Aorta (tissue), 5 donors: ENCODE measurements at regions not wholly inside any gene's neighbourhood (a gene's known extent, or its start where the extent isn't known, plus 50 kb on each side); places are given as distances from the start of the nearest gene placed in this dataset.
A peak's percentile ranks its signal among the peaks of the same experiment; 100 is the strongest.

Source experiments
- ATAC-seq: fragments of 200-7000 bp; cut with Tn5 transposase; one replicate; pipeline ENCODE4 v1.9.1; 2022; ENCODE audit warnings: moderate library complexity; ENCODE audit not compliant: low FRiP score
- DNase-seq, 2 donors: peaks; one replicate each; pipeline ENCODE4 v3.0.0-alpha.2; 2020
- H3K27ac ChIP-seq, 2 donors: one replicate each; pipeline ENCODE4 v1.5.1; 2013; ENCODE audit warnings: low read length in 2 of 2, mild to moderate bottlenecking in 2 of 2, moderate library complexity in 2 of 2, control low read depth in 1 of 2, inconsistent platforms in 1 of 2, low read depth in 1 of 2
- H3K27me3 ChIP-seq, 2 donors: one replicate each; pipeline ENCODE4 v1.6.1; 2013; ENCODE audit warnings: control low read depth in 1 of 2, low read length in 1 of 2, mild to moderate bottlenecking in 1 of 2, moderate library complexity in 1 of 2; ENCODE audit not compliant: insufficient read depth in 2 of 2, control insufficient read depth in 1 of 2
- H3K36me3 ChIP-seq, 2 donors: one replicate each; pipeline ENCODE4 v1.6.1; 2013; ENCODE audit warnings: control low read depth in 1 of 2, low read length in 1 of 2, mild to moderate bottlenecking in 1 of 2; ENCODE audit not compliant: insufficient read depth in 2 of 2, control insufficient read depth in 1 of 2
- H3K4me1 ChIP-seq, 2 donors: one replicate each; pipeline ENCODE4 v1.6.1; 2013; ENCODE audit warnings: low read length in 2 of 2, control low read depth in 1 of 2, mild to moderate bottlenecking in 1 of 2, moderate library complexity in 1 of 2; ENCODE audit not compliant: insufficient read depth in 2 of 2, control insufficient read depth in 1 of 2
- H3K4me3 ChIP-seq, 2 donors: one replicate each; pipeline ENCODE4 v1.5.1; 2013; ENCODE audit warnings: low read length in 2 of 2, control low read depth in 1 of 2, mild to moderate bottlenecking in 1 of 2
- H3K9me3 ChIP-seq: one replicate; pipeline ENCODE4 v1.6.1; 2013; ENCODE audit warnings: mild to moderate bottlenecking, low read length; ENCODE audit not compliant: control insufficient read depth
- WGBS, 2 donors: extraction: QIAGEN DNeasy Blood & Tissue Kit; methylation state at CpG; one replicate each; pipeline ENCODE4 v1.1.7; 2013; 5-methylcytosine and 5-hydroxymethylcytosine counted together
- intact Hi-C, 2 donors: fragments of 100-400 bp; cut with DNase I; formaldehyde crosslinking; loops; one replicate each; pipeline versions ENCODE4 v1.14.2 to v1.15.0; 2022
- donor health status: healthy with polysubstance abuse.
- donor health status: Bipolar disorder and iron deficiency.
- donor health status: DM: no; HTN: no; CAD: no.
- donor health status: DM: no; HTN: no; CAD: no.
- donor health status: DM: yes; HTN: yes; CAD: no.

DNA sequence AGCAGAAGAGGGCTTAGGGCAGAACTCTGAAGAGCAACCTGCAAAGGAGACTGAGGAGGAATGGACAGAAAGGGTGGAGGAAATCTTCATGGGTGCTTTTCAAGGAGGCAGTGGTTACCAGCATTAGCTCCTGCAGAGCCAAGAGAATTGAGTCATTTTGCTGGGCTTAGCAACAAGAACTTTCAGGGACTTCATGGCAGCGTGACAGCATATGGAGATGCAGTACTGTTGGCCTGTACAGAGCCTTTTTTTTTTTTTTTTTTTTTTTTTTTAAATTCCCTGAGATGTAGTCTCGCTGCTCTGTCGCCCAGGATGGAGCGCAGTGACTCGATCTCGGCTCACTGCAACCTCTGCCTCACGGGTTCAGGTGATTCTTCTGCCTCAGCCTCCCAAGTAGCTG is 296.0 kb upstream of the DMRT1 start:
- ATAC-seq = peak; percentile 87
- Histone ChIP-seq H3K27me3 (no peaks in the 10 kb centered on the region), H3K9me3 (no peaks in the 10 kb centered on the region), H3K27ac (peak overlapping the region in 1 of 2 donors; percentile 51), H3K36me3 (no peaks in the 10 kb centered on the region), H3K4me3 (no peak overlapping the region), H3K4me1 (peaks cover 3 to 7% of the 10 kb centered on the region in 2 donors)
- 1 to 6% methylated on average over 7 of the region's 7 CpGs for WGBS, 2 donors
- intact Hi-C loops = loop anchor here (5.0 to 10.0 kb wide), 5 partner anchors 38 to 219 kb away; partner anchors contain the start of gene KANK1 (in 1 of the 2)
- peak in 1 of 2 donors; percentile 87 for DNase-seq

DNA sequence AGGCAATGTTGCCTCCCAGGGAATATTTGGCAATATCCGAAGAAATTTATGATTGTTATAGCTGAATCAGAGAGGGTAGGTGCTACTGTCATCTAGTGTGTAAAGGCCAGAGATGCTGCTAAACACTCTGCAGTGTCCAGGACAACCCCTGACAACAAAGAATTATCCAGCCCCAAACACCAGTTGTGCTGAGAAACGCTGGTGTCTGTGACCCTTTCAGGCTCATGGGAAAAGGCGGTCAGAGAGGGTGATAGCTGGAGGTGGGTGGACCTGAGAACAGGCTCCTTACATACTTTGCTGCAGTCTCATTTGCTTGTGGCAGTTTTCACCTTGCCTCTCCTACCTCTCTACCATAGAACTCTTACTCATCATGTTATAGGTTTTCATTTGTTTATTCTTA is 295.3 kb upstream of the DMRT1 start:
- DNase-seq (no peak), ATAC-seq (peak; percentile 46)
- intact Hi-C loops = loop anchor here (5.0 to 10.0 kb wide), 5 partner anchors 39 to 219 kb away; partner anchors contain the start of gene KANK1 (in 1 of the 2)
- WGBS, 2 donors = 24 to 32% methylated on average over 3 of the region's 3 CpGs
- Histone ChIP-seq H3K27me3 (no peaks in the 10 kb centered on the region), H3K4me3 (no peak overlapping the region), H3K36me3 (no peaks in the 10 kb centered on the region), H3K27ac (no peak overlapping the region), H3K9me3 (no peaks in the 10 kb centered on the region), H3K4me1 (peaks cover 3 to 7% of the 10 kb centered on the region in 2 donors)

DNA sequence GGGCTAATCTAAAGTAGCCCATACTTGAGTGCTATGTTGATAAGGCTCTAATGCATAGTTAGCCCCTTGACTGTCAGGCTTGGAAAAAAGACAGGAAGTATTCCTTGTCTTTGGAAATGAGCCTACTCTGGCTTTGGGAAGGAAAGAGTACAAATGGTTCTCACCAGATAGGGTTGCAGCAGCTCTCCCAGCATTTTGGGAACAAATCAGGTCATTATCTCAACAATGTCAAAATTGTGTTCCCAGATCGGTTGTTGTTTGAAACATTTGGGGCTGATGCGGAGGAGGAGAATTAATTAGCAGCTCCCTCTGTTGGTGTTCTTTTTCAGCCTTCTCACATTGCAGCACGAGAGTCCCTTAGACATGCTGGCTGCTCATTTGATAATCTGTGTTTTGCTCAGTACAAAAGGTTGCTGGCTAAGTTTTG is 294.7 kb upstream of the DMRT1 start:
- H3K4me3 ChIP-seq = no peak overlapping the region
- WGBS, 2 donors = 0 to 3% methylated on average over 3 of the region's 3 CpGs
- H3K9me3 ChIP-seq = no peaks in the 10 kb centered on the region
- H3K27me3 ChIP-seq = no peaks in the 10 kb centered on the region
- intact Hi-C loops = loop anchor here (5.0 to 10.0 kb wide), 5 partner anchors 40 to 218 kb away; partner anchors contain the start of gene KANK1 (in 1 of the 2)
- peak overlapping the region in 1 of 2 donors; percentile 17 for H3K27ac ChIP-seq
- DNase-seq = no peak
- peak; percentile 69 for ATAC-seq
- peaks cover 3 to 7% of the 10 kb centered on the region in 2 donors for H3K4me1 ChIP-seq
- H3K36me3 ChIP-seq = no peaks in the 10 kb centered on the region

DNA sequence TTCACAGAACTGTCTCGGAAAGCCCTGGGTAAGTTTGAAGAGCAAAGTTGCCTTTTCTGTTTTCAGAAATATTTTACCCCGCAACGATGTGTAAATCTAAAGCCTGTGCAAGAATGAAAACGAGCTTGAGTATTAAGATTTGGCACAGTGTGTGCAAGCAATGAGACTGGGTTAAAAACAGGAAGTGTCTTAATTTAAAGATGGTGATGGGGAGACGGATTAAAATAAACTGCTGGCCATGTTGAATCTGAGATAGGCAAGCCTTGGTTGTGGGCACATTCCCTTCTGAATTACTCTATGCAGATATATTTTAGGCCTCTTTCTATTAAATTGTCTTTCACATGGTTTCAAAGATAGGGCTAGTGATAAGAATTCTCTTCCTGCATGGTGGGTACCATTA is 294.2 kb upstream of the DMRT1 start:
- Histone ChIP-seq H3K4me3 (no peak overlapping the region), H3K27me3 (no peaks in the 10 kb centered on the region), H3K27ac (peak overlapping the region in 1 of 2 donors; percentile 17), H3K9me3 (no peaks in the 10 kb centered on the region), H3K36me3 (no peaks in the 10 kb centered on the region), H3K4me1 (peaks cover 7 to 8% of the 10 kb centered on the region in 2 donors)
- DNase-seq (no peak), ATAC-seq (no peak)
- WGBS, 2 donors = 10% methylated on average over 5 of the region's 5 CpGs
- intact Hi-C loops = loop anchor here (5.0 to 10.0 kb wide), 5 partner anchors 40 to 217 kb away; partner anchors contain the start of gene KANK1 (in 1 of the 2)

DNA sequence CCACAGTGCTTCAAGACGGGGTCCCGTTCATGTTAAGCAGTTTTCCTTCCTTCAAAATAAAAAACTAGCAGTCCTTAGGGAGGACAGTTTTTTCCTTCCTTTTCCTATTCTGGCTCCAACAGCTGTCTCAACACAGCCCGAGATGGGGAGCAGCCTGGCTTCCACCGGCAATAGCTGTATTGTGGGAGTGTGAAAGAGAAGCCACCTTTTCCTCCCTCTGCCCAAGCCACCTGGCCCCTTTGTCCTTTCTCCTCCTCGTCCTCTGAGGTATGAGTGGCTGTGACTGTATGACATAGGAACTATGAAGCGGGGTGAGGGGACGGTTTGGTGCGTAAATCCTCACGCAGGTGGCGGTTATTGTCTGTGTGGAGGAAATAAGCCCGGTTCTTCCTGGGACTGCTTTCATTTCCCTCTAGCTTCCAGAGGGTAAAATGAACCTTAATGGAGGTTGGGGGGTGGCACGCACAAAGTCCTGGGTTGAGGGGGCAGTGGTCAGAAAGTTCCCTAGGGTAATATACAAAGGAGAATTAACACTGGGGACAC is 292.0 kb upstream of the DMRT1 start:
- Histone ChIP-seq H3K4me3 (no peak overlapping the region), H3K4me1 (peaks cover 7 to 9% of the 10 kb centered on the region in 2 donors), H3K36me3 (no peaks in the 10 kb centered on the region), H3K27ac (no peak overlapping the region), H3K27me3 (no peaks in the 10 kb centered on the region), H3K9me3 (no peaks in the 10 kb centered on the region)
- ATAC-seq (no peak), DNase-seq (no peak)
- 64 to 66% methylated on average over 12 of the region's 12 CpGs for WGBS, 2 donors
- intact Hi-C loops = loop anchor here (5.0 to 10.0 kb wide), 5 partner anchors 42 to 215 kb away; partner anchors contain the start of gene KANK1 (in 1 of the 2)

DNA sequence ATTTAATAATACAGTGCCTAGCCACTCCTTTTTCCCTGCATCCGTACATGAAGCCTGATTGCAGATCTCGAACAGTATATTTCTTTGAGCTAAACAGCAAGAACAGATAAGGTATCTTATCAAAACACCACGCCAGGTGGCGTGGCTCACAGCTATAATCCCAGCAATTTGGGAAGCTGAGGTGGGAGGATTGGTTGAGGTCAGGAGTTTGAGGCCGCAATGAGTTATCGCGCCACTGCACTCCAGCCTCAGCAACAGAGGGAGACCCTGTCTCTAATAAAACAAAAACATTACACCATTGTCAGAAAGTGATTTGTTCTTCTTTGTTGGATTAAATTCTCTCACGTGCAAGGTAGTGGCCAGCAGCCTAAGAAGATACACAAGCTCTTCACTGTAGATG is 291.2 kb upstream of the DMRT1 start:
- 78 to 79% methylated on average over 8 of the region's 8 CpGs for WGBS, 2 donors
- intact Hi-C loops = no loop called here
- Histone ChIP-seq H3K36me3 (no peaks in the 10 kb centered on the region), H3K9me3 (no peaks in the 10 kb centered on the region), H3K27ac (no peak overlapping the region), H3K4me1 (peaks cover 7% of the 10 kb centered on the region in 2 donors), H3K27me3 (no peaks in the 10 kb centered on the region), H3K4me3 (no peak overlapping the region)
- DNase-seq (no peak), ATAC-seq (no peak)

DNA sequence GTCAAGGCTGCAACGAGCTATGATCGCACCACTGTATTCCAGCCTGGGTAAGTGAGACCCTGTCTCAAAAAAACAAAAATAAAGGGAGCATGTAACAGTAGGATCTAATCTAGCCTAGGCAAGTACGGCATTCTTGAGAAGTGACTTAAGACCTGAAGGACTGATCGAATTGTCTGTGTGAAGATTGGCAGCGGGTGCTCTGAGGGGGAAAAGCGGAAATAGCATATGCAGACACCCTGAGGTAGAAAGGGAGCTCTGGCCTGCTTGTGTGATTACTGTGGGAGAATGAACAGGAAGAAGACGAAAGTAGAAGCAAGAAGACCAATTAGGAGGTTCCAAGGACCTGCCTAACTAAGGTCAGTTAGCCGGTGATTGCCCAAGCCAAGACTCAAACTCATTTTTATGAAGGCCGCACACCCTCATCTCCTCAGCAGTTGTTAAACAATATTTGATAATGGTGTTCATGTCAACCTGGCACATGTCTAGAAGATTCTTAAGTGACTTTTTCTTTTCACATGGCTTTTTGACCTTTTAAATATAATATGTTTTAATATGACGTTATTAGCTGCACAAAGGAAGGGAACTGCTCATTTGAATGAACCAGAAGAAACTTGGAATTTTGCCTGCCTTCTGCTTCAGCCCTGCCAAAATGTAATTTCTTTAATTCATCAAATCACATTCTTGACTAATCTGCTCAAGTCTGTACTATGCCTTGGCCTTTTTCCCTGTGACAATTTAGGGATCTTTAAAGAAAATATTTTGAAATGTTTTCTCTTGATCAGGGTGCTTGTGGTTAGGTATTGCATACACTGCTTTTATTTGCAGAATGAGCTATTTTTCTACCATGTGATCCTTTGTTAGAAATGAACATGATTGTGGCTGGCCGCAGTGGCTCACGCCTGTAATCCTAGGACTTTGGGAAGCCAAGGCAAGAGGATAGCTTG is 289.2 kb upstream of the DMRT1 start:
- DNase-seq = no peak
- intact Hi-C loops = no loop called here
- Histone ChIP-seq H3K4me1 (peaks cover 0 to 7% of the 10 kb centered on the region in 2 donors), H3K27me3 (no peaks in the 10 kb centered on the region), H3K36me3 (no peaks in the 10 kb centered on the region), H3K27ac (no peak overlapping the region), H3K9me3 (no peaks in the 10 kb centered on the region), H3K4me3 (no peak overlapping the region)
- WGBS, 2 donors = 42 to 43% methylated on average over 12 of the region's 12 CpGs
- peak; percentile 36 for ATAC-seq

DNA sequence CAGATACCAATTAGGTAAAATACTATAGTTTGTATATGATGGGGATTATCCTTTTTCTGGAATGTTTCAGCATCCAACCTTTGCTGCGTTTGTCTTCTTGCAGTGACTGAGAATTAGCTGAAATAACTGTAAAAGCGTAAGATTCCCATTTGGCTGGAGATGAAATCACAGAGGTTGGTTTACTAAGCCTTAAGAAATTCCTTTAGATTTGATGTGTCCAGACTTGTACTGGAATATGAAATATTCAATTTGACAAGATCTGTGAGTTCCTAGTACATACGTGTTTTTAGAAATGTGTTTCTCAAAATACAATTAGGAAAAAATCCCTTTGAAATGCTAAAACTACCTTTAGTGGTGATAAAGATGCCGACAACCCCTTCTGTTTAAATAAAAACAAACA is 286.0 kb upstream of the DMRT1 start:
- no peaks in the 10 kb centered on the region for H3K9me3 ChIP-seq
- WGBS, 2 donors = 71 to 88% methylated on average over 4 of the region's 4 CpGs
- H3K27ac ChIP-seq = no peak overlapping the region
- intact Hi-C loops = no loop called here
- no peaks in the 10 kb centered on the region for H3K27me3 ChIP-seq
- no peaks in the 10 kb centered on the region for H3K36me3 ChIP-seq
- H3K4me1 ChIP-seq = peaks cover 0 to 7% of the 10 kb centered on the region in 2 donors
- no peak overlapping the region for H3K4me3 ChIP-seq
- DNase-seq (no peak), ATAC-seq (no peak)
